CD4-positive, alpha-beta memory T cell (primary cell): ENCODE measurements at regions not wholly inside any gene's neighbourhood (a gene's known extent, or its start where the extent isn't known, plus 50 kb on each side); places are given as distances from the start of the nearest gene placed in this dataset.
"Not testable (repeated sequence)": the region's sequence is repeated elsewhere in the genome, so short reads cannot be mapped to it uniquely, and the experiment has no call there.

ENCODE experiments used
- CTCF ChIA-PET: fragments of 350-600 bp; sonication (Branson Sonifier 250); formaldehyde crosslinking; loops from one replicate; lab custom pipeline; 2021; ENCODE audit warnings: inconsistent platforms; ENCODE audit not compliant: partially characterized antibody; lab: Charles Lee
- POLR2A ChIA-PET: fragments of 350-600 bp; sonication (Branson Sonifier 250); formaldehyde crosslinking; loops from one replicate; lab custom pipeline; 2021; ENCODE audit not compliant: partially characterized antibody; lab: Charles Lee
- DNase-seq, 5 donors: peaks; one replicate each; pipeline versions ENCODE4 v3.0.0 to v3.0.0-alpha.2; 2020 to 2022; ENCODE audit warnings: mixed read lengths in 1 of 5
- H3K27ac ChIP-seq: one replicate; pipeline ENCODE4 v1.7.0; 2013; ENCODE audit warnings: low read depth, low read length
- H3K27me3 ChIP-seq: 2 replicates; pipeline ENCODE4 v1.7.0; 2013; ENCODE audit warnings: mild to moderate bottlenecking, low read length, moderate library complexity; ENCODE audit not compliant: insufficient read depth
- H3K36me3 ChIP-seq: 2 replicates; pipeline ENCODE4 v1.7.0; 2013; ENCODE audit warnings: mild to moderate bottlenecking, low read length, moderate library complexity; ENCODE audit not compliant: insufficient read depth
- H3K4me1 ChIP-seq: 2 replicates; pipeline ENCODE4 v1.7.0; 2013; ENCODE audit warnings: mild to moderate bottlenecking, low read length, moderate library complexity; ENCODE audit not compliant: insufficient read depth
- H3K4me3 ChIP-seq, 2 donors: one replicate each; pipeline ENCODE4 v1.7.0; 2013; ENCODE audit warnings: low read length in 2 of 2, mild to moderate bottlenecking in 1 of 2
- H3K9me3 ChIP-seq, 2 donors: one replicate each; pipeline ENCODE4 v1.7.0; 2013; ENCODE audit warnings: low read length in 2 of 2, control low read depth in 1 of 2; ENCODE audit not compliant: control insufficient read depth in 1 of 2
- H3K27ac Mint-ChIP-seq, 7 donors: one replicate each; pipeline ENCODE4 v1.8.0; 2020 to 2021; ENCODE audit warnings: mixed read lengths in 7 of 7, mild to moderate bottlenecking in 6 of 7, inconsistent platforms in 3 of 7, moderate library complexity in 3 of 7
- H3K27me3 Mint-ChIP-seq, 2 donors: one replicate each; pipeline ENCODE4 v1.8.0; 2020 to 2021; ENCODE audit warnings: mixed read lengths in 2 of 2
- H3K36me3 Mint-ChIP-seq, 2 donors: one replicate each; pipeline ENCODE4 v1.8.0; 2020 to 2021; ENCODE audit warnings: mixed read lengths in 2 of 2, inconsistent platforms in 1 of 2, mild to moderate bottlenecking in 1 of 2
- H3K4me1 Mint-ChIP-seq, 4 donors: one replicate each; pipeline ENCODE4 v1.8.0; 2020 to 2021; ENCODE audit warnings: mixed read lengths in 4 of 4, mild to moderate bottlenecking in 1 of 4
- H3K4me3 Mint-ChIP-seq, 8 donors: one replicate each; pipeline ENCODE4 v1.8.0; 2020 to 2021; ENCODE audit warnings: mixed read lengths in 8 of 8, mild to moderate bottlenecking in 7 of 8, moderate library complexity in 6 of 8, inconsistent platforms in 3 of 8
- H3K9me3 Mint-ChIP-seq, 8 donors: one replicate each; pipeline ENCODE4 v1.8.0; 2020 to 2021; ENCODE audit warnings: mixed read lengths in 8 of 8, mild to moderate bottlenecking in 5 of 8, inconsistent platforms in 3 of 8, moderate library complexity in 1 of 8
- intact Hi-C: fragments of 100-400 bp; cut with micrococcal nuclease; formaldehyde crosslinking; loops from one replicate; pipeline ENCODE4 v1.15.1; 2023

GRCh38 chr2:122083256-122084048, 328.0 kb downstream of the TSN start:
- DNase-seq: no peak
- Mint-ChIP-seq H3K36me3 (no peaks in the 10 kb centered on the region), H3K4me1 (no peaks in the 10 kb centered on the region), H3K4me3 (no peak overlapping the region), H3K27ac (no peak overlapping the region), H3K27me3 (no peaks in the 10 kb centered on the region), H3K9me3 (peaks cover 0 to 2% (median 0%) of the 10 kb centered on the region in 8 donors)
- no peak overlapping the region for H3K4me3 ChIP-seq
- ChIA-PET POLR2A (no interaction called here), CTCF (no interaction called here)
- intact Hi-C loops: no loop called here
- no peaks in the 10 kb centered on the region for H3K27me3 ChIP-seq
- H3K27ac ChIP-seq: no peak overlapping the region
- H3K36me3 ChIP-seq: no peaks in the 10 kb centered on the region
- H3K9me3 ChIP-seq: no peaks in the 10 kb centered on the region
- no peaks in the 10 kb centered on the region for H3K4me1 ChIP-seq

DNA sequence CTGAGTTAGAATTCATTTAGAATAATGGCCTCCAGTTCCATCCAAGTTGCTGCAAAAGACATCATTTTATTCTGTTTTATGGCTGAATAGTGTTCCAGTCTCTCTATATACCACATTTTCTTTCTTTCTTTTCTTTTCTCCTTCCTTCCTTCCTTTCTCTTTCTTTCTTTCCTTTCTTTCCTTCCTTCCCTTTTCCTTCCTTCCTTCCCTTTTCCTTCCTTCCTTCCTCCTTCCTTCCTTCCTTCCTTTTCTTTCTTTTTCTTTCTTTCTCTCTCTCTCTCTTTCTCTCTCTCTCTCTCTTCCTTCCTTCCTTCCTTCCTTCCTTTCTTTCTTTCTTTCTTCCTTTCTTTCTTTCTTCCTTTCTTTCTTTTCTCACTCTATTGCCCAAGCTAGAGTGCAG, 330.2 kb downstream of the TSN start:
- H3K9me3 ChIP-seq, DNase-seq, CTCF ChIA-PET, H3K4me1 Mint-ChIP-seq, H3K36me3 Mint-ChIP-seq, H3K36me3 ChIP-seq, H3K27me3 ChIP-seq, H3K9me3 Mint-ChIP-seq, H3K27ac ChIP-seq, H3K4me3 ChIP-seq, H3K27me3 Mint-ChIP-seq, H3K4me3 Mint-ChIP-seq, POLR2A ChIA-PET, H3K4me1 ChIP-seq, H3K27ac Mint-ChIP-seq, intact Hi-C loops: not testable (repeated sequence)

DNA sequence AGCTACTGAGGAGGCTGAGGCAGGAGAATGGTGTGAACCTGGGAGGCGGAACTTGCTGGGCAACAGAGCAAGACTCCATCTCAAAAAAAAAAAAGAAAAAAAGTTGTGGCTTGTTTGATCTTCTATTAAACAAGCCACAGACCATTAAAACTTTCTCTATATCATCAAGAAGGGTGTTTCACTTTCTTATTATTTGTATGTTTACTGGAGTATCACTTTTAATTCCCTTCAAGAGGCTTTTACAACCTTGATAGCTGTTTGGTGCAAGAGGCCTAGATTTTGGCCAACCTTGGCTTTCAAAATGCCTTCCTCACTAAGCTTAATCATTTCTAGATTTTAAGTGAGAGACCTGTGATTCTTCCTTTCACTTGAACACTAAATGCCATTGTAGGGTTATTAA, 339.1 kb downstream of the TSN start:
- POLR2A ChIA-PET: no interaction called here
- Histone ChIP-seq H3K27me3 (no peaks in the 10 kb centered on the region), H3K9me3 (no peaks in the 10 kb centered on the region), H3K27ac (no peak overlapping the region), H3K4me3 (no peak overlapping the region), H3K36me3 (no peaks in the 10 kb centered on the region), H3K4me1 (no peaks in the 10 kb centered on the region)
- Mint-ChIP-seq H3K27me3 (peaks cover 1 to 4% of the 10 kb centered on the region in 2 donors), H3K36me3 (no peaks in the 10 kb centered on the region), H3K27ac (no peak overlapping the region), H3K4me1 (no peaks in the 10 kb centered on the region), H3K9me3 (peaks cover 0 to 6% (median 0%) of the 10 kb centered on the region in 8 donors), H3K4me3 (no peak overlapping the region)
- CTCF ChIA-PET: no interaction called here
- DNase-seq: no peak
- intact Hi-C loops: no loop called here

DNA sequence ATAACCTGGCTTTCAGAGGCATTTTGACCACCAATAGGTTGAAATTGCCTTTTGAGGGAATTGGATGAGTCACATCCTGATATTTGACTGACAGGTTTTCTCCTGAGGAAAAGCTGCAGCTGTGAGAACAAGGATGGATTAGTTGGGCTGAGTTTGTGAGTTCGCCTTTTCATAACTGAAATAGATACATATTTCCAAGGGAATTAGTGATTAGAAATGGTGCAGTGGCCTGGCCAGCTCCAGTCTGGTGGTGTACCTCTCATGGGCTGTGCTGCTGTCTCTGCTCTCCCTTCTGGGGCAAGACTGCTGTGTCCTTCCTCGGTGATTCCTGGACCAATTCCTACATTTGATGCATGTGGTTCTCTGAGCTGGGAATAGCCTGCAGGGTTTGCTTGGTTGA, 341.3 kb downstream of the TSN start:
- H3K27ac ChIP-seq: no peak overlapping the region
- ChIA-PET POLR2A (no interaction called here), CTCF (no interaction called here)
- H3K4me3 ChIP-seq: no peak overlapping the region
- Mint-ChIP-seq H3K4me3 (no peak overlapping the region), H3K36me3 (no peaks in the 10 kb centered on the region), H3K27me3 (peaks cover 1 to 4% of the 10 kb centered on the region in 2 donors), H3K9me3 (peaks cover 0 to 2% (median 0%) of the 10 kb centered on the region in 8 donors), H3K4me1 (no peaks in the 10 kb centered on the region), H3K27ac (no peak overlapping the region)
- no peaks in the 10 kb centered on the region for H3K4me1 ChIP-seq
- intact Hi-C loops: no loop called here
- DNase-seq: no peak
- no peaks in the 10 kb centered on the region for H3K36me3 ChIP-seq
- H3K9me3 ChIP-seq: no peaks in the 10 kb centered on the region
- no peaks in the 10 kb centered on the region for H3K27me3 ChIP-seq

- Histone ChIP-seq H3K36me3 (no peaks in the 10 kb centered on the region), H3K4me1 (no peaks in the 10 kb centered on the region), H3K9me3 (no peaks in the 10 kb centered on the region), H3K27ac (no peak overlapping the region), H3K27me3 (no peaks in the 10 kb centered on the region), H3K4me3 (no peak overlapping the region)
- POLR2A ChIA-PET: no interaction called here
- no peaks in the 10 kb centered on the region for H3K4me1 Mint-ChIP-seq
- H3K36me3 Mint-ChIP-seq: no peaks in the 10 kb centered on the region
- H3K27me3 Mint-ChIP-seq: peaks cover 0 to 4% of the 10 kb centered on the region in 2 donors
- H3K9me3 Mint-ChIP-seq: no peaks in the 10 kb centered on the region
- no peak for DNase-seq
- CTCF ChIA-PET: no interaction called here
- intact Hi-C loops: no loop called here
- H3K4me3 Mint-ChIP-seq: no peak overlapping the region
- H3K27ac Mint-ChIP-seq: no peak overlapping the region
Measured at GRCh38 chr2:122098306-122098705, 342.9 kb downstream of the TSN start.

- CTCF ChIA-PET: no interaction called here
- Mint-ChIP-seq H3K27me3 (peaks cover 0 to 3% of the 10 kb centered on the region in 2 donors), H3K4me1 (no peaks in the 10 kb centered on the region), H3K27ac (no peak overlapping the region), H3K9me3 (no peaks in the 10 kb centered on the region), H3K4me3 (no peak overlapping the region), H3K36me3 (no peaks in the 10 kb centered on the region)
- Histone ChIP-seq H3K36me3 (no peaks in the 10 kb centered on the region), H3K9me3 (no peaks in the 10 kb centered on the region), H3K4me1 (no peaks in the 10 kb centered on the region), H3K27ac (no peak overlapping the region), H3K27me3 (no peaks in the 10 kb centered on the region), H3K4me3 (no peak overlapping the region)
- DNase-seq: no peak
- intact Hi-C loops: no loop called here
- POLR2A ChIA-PET: no interaction called here
Measured at GRCh38 chr2:122100346-122100745, 344.9 kb downstream of the TSN start.

- H3K9me3 Mint-ChIP-seq: no peaks in the 10 kb centered on the region
- no peak overlapping the region for H3K4me3 ChIP-seq
- CTCF ChIA-PET: no interaction called here
- intact Hi-C loops: no loop called here
- no peaks in the 10 kb centered on the region for H3K27me3 ChIP-seq
- POLR2A ChIA-PET: no interaction called here
- H3K4me1 ChIP-seq: no peaks in the 10 kb centered on the region
- H3K4me1 Mint-ChIP-seq: no peaks in the 10 kb centered on the region
- H3K36me3 ChIP-seq: no peaks in the 10 kb centered on the region
- no peak overlapping the region for H3K27ac Mint-ChIP-seq
- peaks cover 0 to 3% of the 10 kb centered on the region in 2 donors for H3K27me3 Mint-ChIP-seq
- no peak overlapping the region for H3K4me3 Mint-ChIP-seq
- no peaks in the 10 kb centered on the region for H3K9me3 ChIP-seq
- no peaks in the 10 kb centered on the region for H3K36me3 Mint-ChIP-seq
- no peak overlapping the region for H3K27ac ChIP-seq
- no peak for DNase-seq
Measured at GRCh38 chr2:122100756-122101155, 345.3 kb downstream of the TSN start.
